ENCODE measurements at regions not wholly inside any gene's neighbourhood (a gene's known extent, or its start where the extent isn't known, plus 50 kb on each side); places are given as distances from the start of the nearest gene placed in this dataset.

DNA sequence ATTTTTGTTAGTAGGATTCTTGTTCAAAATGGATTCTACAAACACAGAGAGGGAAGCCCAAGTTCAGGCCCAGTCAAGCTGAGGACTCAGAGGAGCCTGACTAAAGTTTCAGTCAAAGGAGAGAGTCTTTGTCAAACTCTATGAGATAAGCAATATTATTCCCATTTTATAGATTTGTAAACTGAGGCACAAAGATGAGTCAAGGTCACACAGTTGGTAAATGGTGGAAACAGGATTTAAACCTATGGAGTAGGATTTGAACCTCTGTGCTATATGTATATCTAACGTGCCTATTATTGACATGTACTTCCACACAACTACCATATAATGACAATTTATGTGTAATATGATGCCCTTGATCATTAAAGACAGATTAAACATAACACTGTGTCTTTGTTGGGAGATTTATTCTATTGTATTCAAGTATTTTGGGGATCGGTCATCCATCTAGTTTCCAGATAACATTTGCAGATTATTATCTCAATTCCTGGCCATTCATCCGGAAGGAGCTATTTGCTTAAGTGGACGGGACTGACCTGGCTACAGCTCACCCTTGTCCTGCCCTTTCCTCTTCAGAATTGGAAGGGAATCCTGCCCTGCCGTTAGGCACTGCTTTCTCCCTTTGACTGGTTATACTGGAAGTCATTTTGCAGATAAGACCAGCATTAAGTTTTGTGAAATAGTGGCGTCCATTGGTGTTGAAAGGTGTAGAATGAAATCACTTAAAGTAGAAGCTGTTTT lies 86.1 kb upstream of the LMO4 start:
- TF ChIP-seq CTCF (conservative IDR thresholded peaks at IDR 0.05; ENCODE audit: low read depth, low read length) (no peak), EZH2 (IDR thresholded peaks at IDR 0.05; ENCODE audit: borderline replicate concordance, low read depth, low read length, poor library complexity, severe bottlenecking) (no peak)
